HG03432 (cell line): ENCODE measurements at regions not wholly inside any gene's neighbourhood (a gene's known extent, or its start where the extent isn't known, plus 50 kb on each side); places are given as distances from the start of the nearest gene placed in this dataset.
"Not testable (repeated sequence)": the region's sequence is repeated elsewhere in the genome, so short reads cannot be mapped to it uniquely, and the experiment has no call there.

Source experiments
- ATAC-seq: cut with Tn5 transposase; IDR thresholded peaks from one replicate; pipeline ENCODE4 v1.9.1; 2021; ENCODE audit warnings: mild to moderate bottlenecking, moderate library complexity; ENCODE audit not compliant: unreplicated experiment

- ATAC-seq = no peak
Measured at GRCh38 chr11:127996825-127997224, 590.5 kb downstream of the ETS1 start.

- ATAC-seq = no peak
Measured at GRCh38 chr11:127995921-127996320, 591.4 kb downstream of the ETS1 start.

- no peak for ATAC-seq
Measured at GRCh38 chr11:127994736-127995135, 592.6 kb downstream of the ETS1 start.

- ATAC-seq = no peak
Measured at GRCh38 chr11:127993788-127994187, 593.6 kb downstream of the ETS1 start.

GRCh38 chr11:127993281-127993680 lies 594.1 kb downstream of the ETS1 start:
- no peak for ATAC-seq

GRCh38 chr11:127986073-127986472 lies 601.3 kb downstream of the ETS1 start:
- ATAC-seq = no peak

GRCh38 chr11:127972816-127973215 lies 614.5 kb downstream of the ETS1 start:
- no peak for ATAC-seq

GRCh38 chr11:127971448-127971847 lies 615.9 kb downstream of the ETS1 start:
- ATAC-seq = no peak

GRCh38 chr11:127966821-127967220 lies 620.5 kb downstream of the ETS1 start:
- ATAC-seq = no peak

GRCh38 chr11:127965939-127966668 lies 621.3 kb downstream of the ETS1 start:
- no peak for ATAC-seq

GRCh38 chr11:127962416-127962815 lies 624.9 kb downstream of the ETS1 start:
- ATAC-seq = no peak

GRCh38 chr11:127950162-127950561 lies 637.2 kb downstream of the ETS1 start:
- no peak for ATAC-seq

GRCh38 chr11:127943763-127944162 lies 643.6 kb downstream of the ETS1 start:
- ATAC-seq = no peak

GRCh38 chr11:127943152-127943551 lies 644.2 kb downstream of the ETS1 start:
- ATAC-seq = no peak

GRCh38 chr11:127941554-127941953 lies 645.8 kb downstream of the ETS1 start:
- not testable (repeated sequence) for ATAC-seq

GRCh38 chr11:127939000-127939399 lies 648.4 kb downstream of the ETS1 start:
- no peak for ATAC-seq

GRCh38 chr11:127935081-127935480 lies 652.3 kb downstream of the ETS1 start:
- ATAC-seq = no peak

- not testable (repeated sequence) for ATAC-seq
Measured at GRCh38 chr11:127933961-127934360, 653.4 kb downstream of the ETS1 start.

GRCh38 chr11:127931803-127932202 lies 655.6 kb downstream of the ETS1 start:
- no peak for ATAC-seq

GRCh38 chr11:127926721-127927120 lies 660.6 kb downstream of the ETS1 start:
- no peak for ATAC-seq

- ATAC-seq = no peak
Measured at GRCh38 chr11:127925475-127925874, 661.9 kb downstream of the ETS1 start.

- no peak for ATAC-seq
Measured at GRCh38 chr11:127919206-127920000, 668.0 kb downstream of the ETS1 start.
